ENCODE measurements at regions not wholly inside any gene's neighbourhood (a gene's known extent, or its start where the extent isn't known, plus 50 kb on each side); places are given as distances from the start of the nearest gene placed in this dataset.

GRCh38 chr7:89800761-89801160 lies 353.5 kb upstream of the STEAP1 start:
- no peak for DNase-seq (ENCODE audit: extremely low spot score)
- H3K36me3 ChIP-seq = no peaks in the 10 kb centered on the region
- 70% methylated on average over 2 of the region's 2 CpGs for WGBS
- H3K27ac ChIP-seq (replicated peaks in 1 of 4) = no peak overlapping the region
- no peak for TF ChIP-seq CTCF (IDR thresholded peaks at IDR 0.05)
- H3K27me3 ChIP-seq = no peaks in the 10 kb centered on the region
- intact Hi-C loops (cut with DNase I) = no loop called here
- no peaks in the 10 kb centered on the region for H3K4me1 ChIP-seq
- H3K9me3 ChIP-seq = peaks cover 0 to 4% (median under 1%) of the 10 kb centered on the region in 4 donors
- no peak overlapping the region for H3K4me3 ChIP-seq

DNA sequence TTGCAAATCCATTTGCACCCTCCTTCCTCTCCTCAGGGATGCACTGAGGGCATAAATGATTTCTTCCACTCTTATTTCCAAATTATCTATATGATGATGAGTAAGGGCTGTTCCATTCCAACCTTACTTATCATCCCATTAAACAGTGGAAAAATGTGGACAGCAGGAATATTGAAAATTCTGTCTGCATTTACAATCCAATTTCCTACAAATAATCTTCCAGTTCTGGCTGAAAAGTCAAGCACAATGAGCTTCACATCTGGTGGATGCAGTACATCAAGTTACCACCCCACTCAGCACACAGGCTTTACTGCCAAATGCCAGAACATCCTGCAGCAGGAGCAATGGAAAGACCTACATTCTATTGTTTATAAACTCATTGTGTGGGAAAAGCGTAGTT lies 345.0 kb upstream of the STEAP1 start:
- Histone ChIP-seq H3K27ac (replicated peaks in 1 of 4) (no peak overlapping the region), H3K36me3 (no peaks in the 10 kb centered on the region), H3K27me3 (no peaks in the 10 kb centered on the region), H3K9me3 (peaks cover 0 to 7% (median 0%) of the 10 kb centered on the region in 4 donors), H3K4me3 (no peak overlapping the region), H3K4me1 (no peaks in the 10 kb centered on the region)
- WGBS = 75% methylated on average over 1 of the region's 1 CpG
- intact Hi-C loops (cut with DNase I) = no loop called here
- TF ChIP-seq POLR2AphosphoS5 (IDR thresholded peaks at IDR 0.05) = no peak
- no peak for TF ChIP-seq POLR2A (IDR thresholded peaks at IDR 0.05; ENCODE audit: low read depth)
- TF ChIP-seq CTCF (IDR thresholded peaks at IDR 0.05) = no peak
- no peak for TF ChIP-seq EP300 (IDR thresholded peaks at IDR 0.05)
- no peak for DNase-seq (ENCODE audit: extremely low spot score)

GRCh38 chr7:89813081-89813480 lies 341.2 kb upstream of the STEAP1 start:
- Histone ChIP-seq H3K27me3 (no peaks in the 10 kb centered on the region), H3K4me3 (no peak overlapping the region), H3K36me3 (no peaks in the 10 kb centered on the region), H3K4me1 (no peaks in the 10 kb centered on the region), H3K27ac (replicated peaks in 1 of 4) (no peak overlapping the region), H3K9me3 (no peaks in the 10 kb centered on the region)
- DNase-seq (ENCODE audit: extremely low spot score) = no peak
- 75% methylated on average over 1 of the region's 1 CpG for WGBS
- TF ChIP-seq EP300 (IDR thresholded peaks at IDR 0.05) = no peak
- TF ChIP-seq CTCF (IDR thresholded peaks at IDR 0.05) = no peak
- no peak for TF ChIP-seq POLR2A (IDR thresholded peaks at IDR 0.05; ENCODE audit: low read depth)
- no peak for TF ChIP-seq POLR2AphosphoS5 (IDR thresholded peaks at IDR 0.05)
- intact Hi-C loops (cut with DNase I) = no loop called here

- 79% methylated on average over 1 of the region's 1 CpG for WGBS
- H3K36me3 ChIP-seq = no peaks in the 10 kb centered on the region
- H3K9me3 ChIP-seq = peaks cover 0 to 12% (median 4%) of the 10 kb centered on the region in 4 donors
- no peaks in the 10 kb centered on the region for H3K4me1 ChIP-seq
- DNase-seq (ENCODE audit: extremely low spot score) = no peak
- TF ChIP-seq EP300 (IDR thresholded peaks at IDR 0.05) = no peak
- no peak for TF ChIP-seq POLR2A (IDR thresholded peaks at IDR 0.05; ENCODE audit: low read depth)
- TF ChIP-seq POLR2AphosphoS5 (IDR thresholded peaks at IDR 0.05) = no peak
- no peak for TF ChIP-seq CTCF (IDR thresholded peaks at IDR 0.05)
- H3K4me3 ChIP-seq = no peak overlapping the region
- H3K27ac ChIP-seq (replicated peaks in 1 of 4) = no peak overlapping the region
- H3K27me3 ChIP-seq = no peaks in the 10 kb centered on the region
- intact Hi-C loops (cut with DNase I) = no loop called here
Measured at GRCh38 chr7:89826121-89826520, 328.1 kb upstream of the STEAP1 start.

GRCh38 chr7:89826557-89826956 lies 327.7 kb upstream of the STEAP1 start:
- H3K4me3 ChIP-seq = no peak overlapping the region
- intact Hi-C loops (cut with DNase I) = no loop called here

More at GRCh38 chr7:89826557-89826956, 327.7 kb upstream of the STEAP1 start:
- H3K9me3 ChIP-seq = peaks cover 0 to 12% (median 4%) of the 10 kb centered on the region in 4 donors
- H3K36me3 ChIP-seq = no peaks in the 10 kb centered on the region
- no peak for DNase-seq (ENCODE audit: extremely low spot score)
- H3K27me3 ChIP-seq = no peaks in the 10 kb centered on the region
- TF ChIP-seq EP300 (IDR thresholded peaks at IDR 0.05) = no peak
- no peak for TF ChIP-seq POLR2AphosphoS5 (IDR thresholded peaks at IDR 0.05)
- no peak for TF ChIP-seq POLR2A (IDR thresholded peaks at IDR 0.05; ENCODE audit: low read depth)
- no peak for TF ChIP-seq CTCF (IDR thresholded peaks at IDR 0.05)
- H3K4me1 ChIP-seq = no peaks in the 10 kb centered on the region
- H3K27ac ChIP-seq (replicated peaks in 1 of 4) = no peak overlapping the region

Data from esophagus muscularis mucosa (tissue), 4 donors.